GM18861 (cell line): ENCODE measurements at regions not wholly inside any gene's neighbourhood (a gene's known extent, or its start where the extent isn't known, plus 50 kb on each side); places are given as distances from the start of the nearest gene placed in this dataset.
"Not testable (repeated sequence)": the region's sequence is repeated elsewhere in the genome, so short reads cannot be mapped to it uniquely, and the experiment has no call there.

Source experiments
- ATAC-seq: cut with Tn5 transposase; IDR thresholded peaks from one replicate; pipeline ENCODE4 v1.9.1; 2021; ENCODE audit not compliant: unreplicated experiment

- no peak for ATAC-seq
Measured at GRCh38 chr2:59399126-59399525, 1154.3 kb downstream of the BCL11A start.

- ATAC-seq: no peak
Measured at GRCh38 chr2:59398081-59398480, 1155.4 kb downstream of the BCL11A start.

- no peak for ATAC-seq
Measured at GRCh38 chr2:59395119-59395518, 1154.0 kb upstream of the FANCL start.

GRCh38 chr2:59391896-59392295, 1150.8 kb upstream of the FANCL start:
- no peak for ATAC-seq

- no peak for ATAC-seq
Measured at GRCh38 chr2:59390581-59390980, 1149.5 kb upstream of the FANCL start.

- no peak for ATAC-seq
Measured at GRCh38 chr2:59389240-59389639, 1148.1 kb upstream of the FANCL start.

GRCh38 chr2:59385971-59386370, 1144.8 kb upstream of the FANCL start:
- no peak for ATAC-seq

- no peak for ATAC-seq
Measured at GRCh38 chr2:59383473-59383872, 1142.3 kb upstream of the FANCL start.

GRCh38 chr2:59378127-59378526, 1137.0 kb upstream of the FANCL start:
- ATAC-seq: no peak

- no peak for ATAC-seq
Measured at GRCh38 chr2:59366288-59366687, 1125.2 kb upstream of the FANCL start.

- ATAC-seq: no peak
Measured at GRCh38 chr2:59354498-59354897, 1113.4 kb upstream of the FANCL start.

- ATAC-seq: no peak
Measured at GRCh38 chr2:59353306-59353921, 1112.3 kb upstream of the FANCL start.

GRCh38 chr2:59342166-59342565, 1101.0 kb upstream of the FANCL start:
- ATAC-seq: no peak

GRCh38 chr2:59339837-59340207, 1098.7 kb upstream of the FANCL start:
- ATAC-seq: no peak

- ATAC-seq: no peak
Measured at GRCh38 chr2:59339121-59339836, 1098.2 kb upstream of the FANCL start.

- no peak for ATAC-seq
Measured at GRCh38 chr2:59333007-59333406, 1091.9 kb upstream of the FANCL start.

GRCh38 chr2:59326581-59327365, 1085.6 kb upstream of the FANCL start:
- not testable (repeated sequence) for ATAC-seq

- ATAC-seq: no peak
Measured at GRCh38 chr2:59322870-59323269, 1081.7 kb upstream of the FANCL start.

GRCh38 chr2:59322005-59322404, 1080.9 kb upstream of the FANCL start:
- ATAC-seq: no peak

GRCh38 chr2:59314031-59314766, 1073.1 kb upstream of the FANCL start:
- no peak for ATAC-seq
